HG02870 (cell line): ENCODE measurements at regions not wholly inside any gene's neighbourhood (a gene's known extent, or its start where the extent isn't known, plus 50 kb on each side); places are given as distances from the start of the nearest gene placed in this dataset.

Experiments
- ATAC-seq: cut with Tn5 transposase; IDR thresholded peaks from one replicate; pipeline ENCODE4 v1.9.1; 2021; ENCODE audit warnings: mild to moderate bottlenecking, moderate library complexity; ENCODE audit not compliant: unreplicated experiment

GRCh38 chr4:112845386-112845785, 204.1 kb upstream of the ANK2 start:
- ATAC-seq: no peak

DNA sequence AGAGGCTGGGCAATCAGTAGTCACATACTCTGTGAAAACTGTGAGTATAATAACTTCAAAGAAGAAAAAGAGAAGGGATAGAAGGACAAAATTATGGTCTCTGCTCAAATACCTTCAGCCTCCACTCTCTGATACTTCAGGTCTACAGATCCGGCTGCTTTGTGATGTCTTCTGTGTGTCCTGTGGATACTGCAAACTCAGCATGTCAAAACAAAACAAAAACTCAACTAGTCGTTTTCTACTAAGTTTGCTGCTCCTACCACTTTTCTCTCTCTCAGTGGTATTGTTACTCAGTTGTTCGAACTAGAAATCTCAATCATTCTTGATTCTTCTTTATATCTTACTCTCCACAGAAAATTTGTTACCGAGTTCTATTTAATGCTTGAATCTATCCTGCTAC, 202.4 kb upstream of the ANK2 start:
- ATAC-seq: no peak

- ATAC-seq: no peak
These were observed 201.7 kb upstream of the ANK2 start for GRCh38 chr4:112847781-112848180.

- no peak for ATAC-seq
These were observed 200.5 kb upstream of the ANK2 start for GRCh38 chr4:112848911-112849310.

- no peak for ATAC-seq
These were observed 196.9 kb upstream of the ANK2 start for GRCh38 chr4:112852601-112853000.

GRCh38 chr4:112853662-112854256, 195.7 kb upstream of the ANK2 start:
- no peak for ATAC-seq

- no peak for ATAC-seq
These were observed 195.0 kb upstream of the ANK2 start for GRCh38 chr4:112854420-112854819.

GRCh38 chr4:112855058-112855457, 194.4 kb upstream of the ANK2 start:
- no peak for ATAC-seq

DNA sequence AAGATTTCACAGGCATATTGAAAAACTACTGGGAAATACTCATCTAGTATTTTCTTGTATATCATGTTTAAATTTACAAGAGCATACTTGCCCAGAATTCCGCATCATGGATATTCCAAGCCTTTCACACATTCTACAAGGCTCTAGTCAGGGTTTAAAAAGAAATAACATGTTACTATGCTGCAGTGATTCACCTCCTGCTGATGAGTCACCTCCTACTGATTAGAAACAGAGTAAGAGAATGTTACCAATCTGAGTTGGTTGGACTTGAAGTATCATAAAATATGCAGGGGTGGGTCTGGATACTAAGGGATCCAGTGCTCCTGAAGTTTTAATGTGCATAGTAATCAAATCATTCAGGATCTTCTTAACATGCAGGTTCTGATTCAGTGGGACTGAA, 192.0 kb upstream of the ANK2 start:
- ATAC-seq: no peak

DNA sequence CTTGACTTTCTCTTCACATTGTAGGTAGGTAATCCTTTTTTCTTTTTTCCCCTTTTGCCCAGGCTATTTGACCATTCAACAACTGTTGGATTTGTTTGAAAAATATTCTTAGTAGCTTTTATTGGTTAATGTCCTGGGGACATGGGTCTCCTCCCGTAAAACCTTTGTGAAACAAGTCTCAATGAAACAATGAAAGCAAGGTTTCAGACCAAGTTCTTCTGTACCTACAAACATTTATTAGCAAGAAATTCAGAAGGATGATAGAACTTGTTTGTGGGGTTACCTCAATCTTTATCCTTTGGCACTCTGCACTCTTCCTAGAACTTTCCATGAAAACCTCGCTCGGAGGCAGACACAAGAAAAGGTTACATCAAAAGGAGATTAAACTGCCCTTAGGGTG, 190.7 kb upstream of the ANK2 start:
- no peak for ATAC-seq

- no peak for ATAC-seq
These were observed 189.8 kb upstream of the ANK2 start for GRCh38 chr4:112859456-112860184.

- ATAC-seq: no peak
These were observed 188.4 kb upstream of the ANK2 start for GRCh38 chr4:112860830-112861690.

DNA sequence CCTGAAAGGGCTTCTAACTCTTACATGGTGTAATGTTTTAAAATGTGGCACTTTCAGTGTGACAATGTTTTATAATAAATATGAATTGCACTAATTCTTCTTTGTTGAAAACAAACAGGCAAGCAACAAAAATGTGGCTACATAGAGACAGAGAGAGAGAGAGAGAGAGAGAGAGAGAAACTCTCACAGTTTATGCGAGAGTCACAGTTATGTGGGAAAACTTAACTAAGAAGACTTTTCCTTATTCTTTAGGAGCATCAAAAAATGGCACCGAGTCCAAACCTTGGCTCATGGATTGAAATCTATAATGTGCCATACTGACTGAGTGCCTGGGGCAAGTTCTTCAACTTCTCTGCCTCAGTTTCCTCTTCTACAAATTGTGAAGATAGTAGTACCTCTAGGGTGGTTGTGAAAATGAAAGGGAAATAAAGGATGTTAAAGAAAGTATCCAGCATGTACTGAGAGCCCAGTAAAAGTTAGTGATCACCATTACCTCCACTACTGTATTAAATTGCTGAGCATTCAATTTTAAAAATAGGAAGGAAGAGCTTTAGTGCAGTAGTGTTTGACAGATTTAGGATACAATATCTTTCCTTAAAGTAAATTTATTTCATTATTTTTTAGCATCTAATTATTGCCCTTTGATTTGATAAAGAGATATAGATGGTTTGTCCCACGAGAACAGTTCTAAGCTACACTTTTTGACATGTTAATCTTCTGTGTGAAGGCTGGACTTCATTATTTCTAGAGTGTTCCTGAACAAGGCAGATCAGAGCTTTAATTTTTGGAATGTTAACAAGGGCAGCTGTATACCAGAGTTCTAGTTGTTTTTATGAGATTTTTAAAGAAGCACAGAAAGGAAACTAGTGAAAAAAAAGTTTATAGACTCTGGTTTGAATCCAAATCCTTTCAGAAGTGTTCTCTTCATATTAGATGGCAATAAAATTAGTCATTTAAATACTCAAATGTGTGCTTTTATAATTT, 187.5 kb upstream of the ANK2 start:
- no peak for ATAC-seq

DNA sequence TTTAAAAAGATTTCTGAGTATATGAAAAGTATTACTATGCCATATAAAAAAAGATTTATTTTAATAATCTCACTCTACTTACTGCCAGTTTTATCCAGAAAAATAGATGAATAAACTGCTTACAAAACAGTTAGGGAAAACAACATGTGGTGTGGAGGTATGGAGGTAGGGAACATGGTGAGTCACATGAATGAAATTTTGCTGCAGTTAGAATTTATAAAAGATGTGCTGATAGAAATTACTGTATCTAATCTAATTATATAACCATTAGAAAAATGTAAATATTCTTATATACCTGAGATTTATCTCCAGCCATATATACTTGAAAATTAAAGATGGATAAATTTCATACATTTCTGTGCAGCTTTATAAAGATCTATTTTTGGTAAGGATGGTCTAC, 184.0 kb upstream of the ANK2 start:
- no peak for ATAC-seq

DNA sequence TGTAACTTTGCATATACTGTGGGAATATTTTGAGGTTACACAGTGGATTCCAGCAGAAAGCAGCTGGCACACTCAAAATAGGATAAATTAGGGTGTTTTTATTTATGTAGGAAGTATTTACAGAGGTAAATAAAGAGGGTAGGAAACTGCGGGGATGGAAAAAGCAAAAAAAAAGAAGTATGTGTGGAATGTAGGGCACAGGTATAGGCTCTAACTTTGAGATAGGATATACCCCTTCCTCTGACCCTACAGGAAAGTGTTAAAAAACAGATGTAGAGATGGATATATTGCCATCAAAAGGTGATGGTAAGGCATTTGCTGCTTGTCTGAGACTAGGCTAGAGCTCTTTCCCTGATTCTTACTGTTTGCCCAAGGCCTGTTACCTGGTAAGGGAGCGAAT, 173.1 kb upstream of the ANK2 start:
- ATAC-seq: no peak

DNA sequence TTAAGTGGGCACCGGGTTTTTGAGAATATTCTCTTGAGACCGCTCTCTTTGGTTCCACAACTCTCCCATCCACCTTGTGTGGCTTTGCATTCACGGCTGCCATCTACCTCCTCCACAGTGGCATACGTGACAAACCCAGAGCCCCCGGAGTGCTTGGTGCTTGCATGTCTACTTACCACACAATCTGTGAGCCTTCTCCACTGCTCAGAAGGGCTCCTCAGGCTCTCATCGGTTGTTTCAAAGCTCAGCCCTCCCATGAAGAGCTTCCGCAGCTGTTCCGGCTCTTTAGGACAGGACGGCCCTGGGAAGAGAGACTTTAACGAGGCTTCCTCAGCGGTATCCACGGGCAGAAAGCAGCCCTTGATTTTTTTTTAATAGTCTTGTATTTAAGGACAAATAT, 167.6 kb upstream of the ANK2 start:
- ATAC-seq: no peak

DNA sequence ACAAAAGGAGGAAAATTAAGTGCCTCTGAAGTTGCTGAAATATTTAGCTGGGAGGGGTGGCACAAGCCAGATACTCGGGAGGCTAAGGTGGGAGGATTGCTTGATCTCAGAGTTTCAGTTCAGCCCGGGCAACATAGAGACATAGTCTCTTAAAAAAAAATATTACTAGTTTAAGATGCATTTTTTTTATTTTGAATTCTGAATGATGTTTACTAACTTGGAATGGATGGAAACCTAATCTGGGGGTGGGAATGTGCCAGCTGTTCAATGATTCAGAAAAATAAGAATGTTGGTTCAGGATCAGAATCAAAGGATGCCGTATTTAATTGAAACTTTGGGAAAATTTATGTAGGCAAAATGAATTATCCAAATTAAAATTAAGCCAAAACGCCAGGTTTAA, 167.2 kb upstream of the ANK2 start:
- ATAC-seq: no peak

DNA sequence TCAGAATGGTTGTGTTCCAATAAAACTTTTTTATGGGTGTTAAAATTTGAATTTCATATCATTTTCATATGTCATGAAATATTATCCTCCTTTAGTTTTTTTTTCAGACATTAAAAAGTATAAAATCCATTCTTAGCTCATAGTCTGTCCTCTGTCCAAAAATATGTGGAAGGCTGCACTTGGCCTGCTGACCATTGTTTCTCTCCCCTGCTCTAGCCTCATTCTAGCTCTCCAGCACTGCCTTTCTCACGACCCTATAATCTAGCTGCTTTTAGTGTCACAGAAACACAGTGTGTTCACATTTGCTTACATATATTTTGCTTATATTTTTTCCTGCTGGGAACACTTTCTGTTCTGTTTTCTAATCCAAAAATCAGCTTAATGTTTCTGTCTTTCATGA, 165.0 kb upstream of the ANK2 start:
- no peak for ATAC-seq

DNA sequence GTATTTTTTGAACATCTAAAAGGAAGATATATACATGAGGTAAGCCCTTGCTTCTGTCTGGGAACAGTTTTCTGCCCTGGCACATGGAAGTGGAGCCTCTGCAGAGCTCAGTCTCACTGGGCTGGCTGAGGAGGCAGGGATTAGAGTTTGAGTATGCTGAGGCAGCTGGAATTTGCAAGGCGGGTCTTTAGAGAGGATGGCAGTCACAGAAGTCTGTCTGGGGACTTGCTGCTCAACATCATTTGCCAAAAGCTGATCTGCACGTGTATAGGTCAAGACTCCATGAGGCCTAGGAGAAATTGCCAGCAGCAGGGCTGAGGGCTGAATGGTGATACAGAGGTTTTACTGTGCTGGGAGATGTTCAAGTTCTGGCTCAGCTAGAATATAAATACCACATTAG, 163.6 kb upstream of the ANK2 start:
- ATAC-seq: no peak

- ATAC-seq: no peak
These were observed 160.8 kb upstream of the ANK2 start for GRCh38 chr4:112888622-112889021.

GRCh38 chr4:112889199-112889598, 160.3 kb upstream of the ANK2 start:
- ATAC-seq: no peak
